ENCODE measurements at regions not wholly inside any gene's neighbourhood (a gene's known extent, or its start where the extent isn't known, plus 50 kb on each side); places are given as distances from the start of the nearest gene placed in this dataset.

DNA sequence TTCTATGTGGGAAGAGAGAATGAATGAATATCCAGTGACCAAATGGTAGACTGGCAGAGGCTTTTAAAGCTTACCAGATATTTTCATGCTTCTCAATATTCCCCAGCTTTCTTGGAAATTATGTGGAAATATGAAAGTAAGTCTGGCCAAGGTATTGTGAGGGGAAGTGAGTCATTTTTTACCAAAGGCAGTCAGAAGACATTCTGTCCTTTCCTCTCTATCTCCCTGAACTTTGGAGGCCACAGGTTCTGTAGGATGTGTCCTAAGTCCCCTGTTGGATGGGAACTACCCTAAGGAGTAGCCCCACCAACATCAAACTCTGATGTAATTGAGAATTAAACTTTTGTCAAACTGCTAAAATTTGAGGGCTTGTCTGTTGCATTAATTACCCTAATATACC lies 593.8 kb upstream of the NRSN1 start:
- DNase-seq (ENCODE audit: low read depth, low spot score): no peak
- TF ChIP-seq, protein P1, sequence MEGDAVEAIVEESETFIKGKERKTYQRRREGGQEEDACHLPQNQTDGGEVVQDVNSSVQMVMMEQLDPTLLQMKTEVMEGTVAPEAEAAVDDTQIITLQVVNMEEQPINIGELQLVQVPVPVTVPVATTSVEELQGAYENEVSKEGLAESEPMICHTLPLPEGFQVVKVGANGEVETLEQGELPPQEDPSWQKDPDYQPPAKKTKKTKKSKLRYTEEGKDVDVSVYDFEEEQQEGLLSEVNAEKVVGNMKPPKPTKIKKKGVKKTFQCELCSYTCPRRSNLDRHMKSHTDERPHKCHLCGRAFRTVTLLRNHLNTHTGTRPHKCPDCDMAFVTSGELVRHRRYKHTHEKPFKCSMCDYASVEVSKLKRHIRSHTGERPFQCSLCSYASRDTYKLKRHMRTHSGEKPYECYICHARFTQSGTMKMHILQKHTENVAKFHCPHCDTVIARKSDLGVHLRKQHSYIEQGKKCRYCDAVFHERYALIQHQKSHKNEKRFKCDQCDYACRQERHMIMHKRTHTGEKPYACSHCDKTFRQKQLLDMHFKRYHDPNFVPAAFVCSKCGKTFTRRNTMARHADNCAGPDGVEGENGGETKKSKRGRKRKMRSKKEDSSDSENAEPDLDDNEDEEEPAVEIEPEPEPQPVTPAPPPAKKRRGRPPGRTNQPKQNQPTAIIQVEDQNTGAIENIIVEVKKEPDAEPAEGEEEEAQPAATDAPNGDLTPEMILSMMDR (IDR thresholded peaks at IDR 0.05; ENCODE audit: insufficient read depth, low read length, missing control alignments): no peak
- ChIA-PET CTCF (interaction anchor here (0.7 kb wide), 1 partner anchor 742 kb away, joined by 3 read pairs; no protein-coding TSS in a partner anchor), POLR2A (no interaction called here)
- no peak overlapping the region for H3K4me3 ChIP-seq (ENCODE audit: low read depth, low read length)

DNA sequence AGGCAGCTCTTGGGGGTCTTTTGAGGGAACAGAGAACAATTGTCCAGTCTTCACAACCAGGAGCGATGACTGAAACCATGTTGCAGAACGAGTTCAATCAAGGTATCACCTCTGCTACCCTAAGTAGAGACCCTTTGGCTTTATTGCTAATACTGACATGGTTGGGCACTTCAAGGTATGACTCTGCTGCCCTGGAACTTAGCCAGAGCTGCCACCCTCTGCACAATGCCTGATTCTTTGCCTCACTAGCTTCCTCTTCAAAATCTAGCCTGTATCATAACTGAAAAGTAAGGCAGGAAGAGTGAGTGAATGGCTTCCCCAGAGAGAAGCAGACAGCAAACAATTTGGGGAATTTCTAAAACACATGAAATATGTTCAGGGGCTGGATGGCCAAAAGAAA lies 592.7 kb upstream of the NRSN1 start:
- CTCF ChIA-PET: no interaction called here

DNA sequence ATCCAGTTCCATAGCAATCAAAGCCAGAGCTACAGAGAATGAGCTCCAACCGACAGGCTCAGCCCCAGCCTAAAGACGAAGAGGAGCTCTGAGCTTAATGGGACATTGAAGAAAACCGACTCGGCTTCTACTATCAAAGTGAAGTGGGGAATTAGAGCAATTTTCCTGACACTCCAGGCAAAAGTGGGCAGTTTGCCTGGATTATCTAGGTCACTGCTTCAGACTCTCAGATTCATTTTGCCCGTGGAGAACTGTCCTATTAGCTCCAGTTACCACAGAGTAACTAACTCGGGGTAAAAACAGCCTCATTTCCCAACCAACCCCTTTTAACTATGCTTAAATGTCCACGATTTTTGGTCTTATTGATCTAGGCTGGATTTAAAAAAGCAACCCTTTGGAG lies 592.1 kb upstream of the NRSN1 start:
- ChIA-PET POLR2A (no interaction called here), CTCF (no interaction called here)
- no peak for DNase-seq (ENCODE audit: low read depth, low spot score)
- TF ChIP-seq, protein P1 (IDR thresholded peaks at IDR 0.05; ENCODE audit: insufficient read depth, low read length, missing control alignments): no peak
- H3K4me3 ChIP-seq (ENCODE audit: low read depth, low read length): no peak overlapping the region

More for the DNA sequence above, 592.7 kb upstream of the NRSN1 start:
- DNase-seq (ENCODE audit: low read depth, low spot score): no peak
- POLR2A ChIA-PET: no interaction called here
- TF ChIP-seq, protein P1 (IDR thresholded peaks at IDR 0.05; ENCODE audit: insufficient read depth, low read length, missing control alignments): no peak
- no peak overlapping the region for H3K4me3 ChIP-seq (ENCODE audit: low read depth, low read length)

DNA sequence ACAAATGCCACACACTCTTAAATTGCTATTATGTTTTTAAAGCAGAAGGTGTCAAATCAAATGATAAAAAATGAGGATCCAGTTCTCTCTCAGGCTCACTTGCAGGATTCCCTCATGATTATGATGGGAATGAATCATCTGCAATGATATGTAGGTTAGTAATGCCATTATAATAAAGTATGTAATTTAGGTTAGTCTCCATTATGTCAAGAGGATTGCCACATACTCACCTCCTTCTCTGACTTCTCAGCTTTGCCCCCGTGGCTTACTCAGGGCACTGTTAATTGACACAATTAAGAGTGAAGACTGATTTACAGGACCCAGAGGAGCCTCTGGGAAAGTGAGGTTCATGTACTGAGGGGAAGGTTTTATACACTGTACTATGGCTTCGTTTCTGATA lies 591.7 kb upstream of the NRSN1 start:
- DNase-seq (ENCODE audit: low read depth, low spot score): no peak
- H3K4me3 ChIP-seq (ENCODE audit: low read depth, low read length): no peak overlapping the region
- TF ChIP-seq, protein P1 (IDR thresholded peaks at IDR 0.05; ENCODE audit: insufficient read depth, low read length, missing control alignments): no peak
- CTCF ChIA-PET: no interaction called here
- POLR2A ChIA-PET: no interaction called here

GRCh38 chr6:23535101-23535500 lies 590.9 kb upstream of the NRSN1 start:
- H3K4me3 ChIP-seq (ENCODE audit: low read depth, low read length): no peak overlapping the region
- TF ChIP-seq, protein P1 (IDR thresholded peaks at IDR 0.05; ENCODE audit: insufficient read depth, low read length, missing control alignments): no peak
- ChIA-PET POLR2A (no interaction called here), CTCF (no interaction called here)
- no peak for DNase-seq (ENCODE audit: low read depth, low spot score)

GRCh38 chr6:23537828-23538227 lies 588.2 kb upstream of the NRSN1 start:
- ChIA-PET CTCF (no interaction called here), POLR2A (no interaction called here)
- DNase-seq (ENCODE audit: low read depth, low spot score): no peak
- H3K4me3 ChIP-seq (ENCODE audit: low read depth, low read length): no peak overlapping the region
- TF ChIP-seq, protein P1 (IDR thresholded peaks at IDR 0.05; ENCODE audit: insufficient read depth, low read length, missing control alignments): no peak
